ENCODE measurements at regions not wholly inside any gene's neighbourhood (a gene's known extent, or its start where the extent isn't known, plus 50 kb on each side); places are given as distances from the start of the nearest gene placed in this dataset.
"Not testable (repeated sequence)": the region's sequence is repeated elsewhere in the genome, so short reads cannot be mapped to it uniquely, and the experiment has no call there.

DNA sequence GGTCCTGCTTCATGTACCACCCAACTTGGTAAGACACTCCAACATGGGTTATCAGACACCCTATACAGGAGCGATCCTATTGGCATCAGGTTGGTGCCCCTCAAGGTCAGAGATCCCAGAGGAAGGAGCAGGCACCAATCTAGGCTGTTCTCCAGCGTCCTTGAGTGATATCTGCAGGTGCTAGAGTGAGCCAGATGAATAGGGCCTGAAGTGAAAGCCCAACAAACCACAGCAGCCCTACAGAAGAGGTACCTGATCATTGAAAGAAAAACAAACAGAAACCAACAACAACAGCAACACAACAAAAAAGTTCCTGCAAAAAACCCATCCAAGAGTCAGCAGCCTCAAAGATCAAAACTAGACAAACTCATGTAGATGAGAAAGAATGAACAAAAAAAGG, 584.8 kb downstream of the HINT1 start:
- DNase-seq (ENCODE audit: low read depth in 2 of 2) = no peak

GRCh38 chr5:130578354-130578753, 586.7 kb downstream of the HINT1 start:
- DNase-seq (ENCODE audit: low read depth in 2 of 2) = no peak

GRCh38 chr5:130571076-130571475, 594.0 kb downstream of the HINT1 start:
- DNase-seq (ENCODE audit: low read depth in 2 of 2) = no peak

- no peak for DNase-seq (ENCODE audit: low read depth in 2 of 2)
Measured at GRCh38 chr5:130568791-130569190, 596.3 kb downstream of the HINT1 start.

DNA sequence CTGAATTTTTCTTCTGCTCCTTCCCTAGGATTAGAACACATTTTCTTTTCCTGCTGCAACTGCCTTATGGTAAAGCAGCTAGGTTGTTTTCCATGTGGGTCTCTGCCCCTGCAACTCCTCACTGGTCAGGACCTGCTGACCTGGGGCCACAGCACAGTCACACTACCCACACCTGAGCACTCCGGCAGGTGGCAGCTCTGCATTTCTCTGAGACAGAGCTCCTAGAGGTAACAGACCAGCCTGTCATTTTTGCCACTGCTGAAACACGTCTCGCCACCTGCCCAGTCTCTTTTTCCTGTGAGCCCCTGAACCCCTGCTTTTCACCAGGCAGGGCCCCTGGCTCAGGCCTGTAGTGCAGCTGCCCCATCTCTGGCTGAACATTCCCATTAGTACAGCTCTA, 609.6 kb downstream of the HINT1 start:
- no peak for DNase-seq (ENCODE audit: low read depth in 2 of 2)

DNA sequence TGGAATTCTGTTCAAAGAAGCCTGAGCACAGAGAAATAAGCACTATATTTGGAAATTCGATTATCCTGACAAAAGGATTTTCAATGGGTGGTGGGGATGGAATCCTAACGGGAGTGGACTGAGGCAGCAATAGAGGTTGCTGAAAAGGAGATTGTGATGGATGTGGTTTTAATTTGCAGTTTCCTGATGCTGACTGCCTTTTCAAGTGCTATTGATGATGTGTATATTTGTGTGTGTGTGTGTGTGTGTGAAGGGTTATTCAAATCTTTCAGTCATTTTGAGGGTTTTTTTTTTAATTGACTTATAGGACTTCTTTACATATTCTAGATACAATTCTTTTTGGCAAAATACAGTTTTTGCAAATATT, 614.5 kb downstream of the HINT1 start:
- DNase-seq (ENCODE audit: low read depth in 2 of 2) = no peak

- DNase-seq (ENCODE audit: low read depth in 2 of 2) = no peak
Measured at GRCh38 chr5:130549884-130550561, 615.0 kb downstream of the HINT1 start.

GRCh38 chr5:130546211-130546610, 618.8 kb downstream of the HINT1 start:
- no peak for DNase-seq (ENCODE audit: low read depth in 2 of 2)

DNA sequence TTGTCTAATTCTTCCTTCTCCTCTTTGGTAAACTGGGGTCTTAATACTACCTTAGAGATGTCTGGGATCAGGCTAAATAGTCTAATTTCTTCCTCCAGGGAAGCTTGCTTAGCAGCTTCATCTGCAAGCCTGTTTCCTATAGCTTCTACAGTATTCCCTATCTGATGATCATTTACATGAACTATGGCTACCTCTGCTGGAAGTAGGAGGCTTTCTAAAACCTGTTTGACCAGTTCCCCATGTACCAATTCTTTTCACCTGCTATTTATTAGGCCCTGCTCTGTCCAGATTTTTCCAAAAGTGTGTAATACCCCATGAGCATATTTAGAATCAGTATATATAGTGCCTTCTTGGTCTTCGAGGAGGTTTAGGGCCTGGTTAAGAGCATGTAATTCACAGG, 619.8 kb downstream of the HINT1 start:
- no peak for DNase-seq (ENCODE audit: low read depth in 2 of 2)

DNA sequence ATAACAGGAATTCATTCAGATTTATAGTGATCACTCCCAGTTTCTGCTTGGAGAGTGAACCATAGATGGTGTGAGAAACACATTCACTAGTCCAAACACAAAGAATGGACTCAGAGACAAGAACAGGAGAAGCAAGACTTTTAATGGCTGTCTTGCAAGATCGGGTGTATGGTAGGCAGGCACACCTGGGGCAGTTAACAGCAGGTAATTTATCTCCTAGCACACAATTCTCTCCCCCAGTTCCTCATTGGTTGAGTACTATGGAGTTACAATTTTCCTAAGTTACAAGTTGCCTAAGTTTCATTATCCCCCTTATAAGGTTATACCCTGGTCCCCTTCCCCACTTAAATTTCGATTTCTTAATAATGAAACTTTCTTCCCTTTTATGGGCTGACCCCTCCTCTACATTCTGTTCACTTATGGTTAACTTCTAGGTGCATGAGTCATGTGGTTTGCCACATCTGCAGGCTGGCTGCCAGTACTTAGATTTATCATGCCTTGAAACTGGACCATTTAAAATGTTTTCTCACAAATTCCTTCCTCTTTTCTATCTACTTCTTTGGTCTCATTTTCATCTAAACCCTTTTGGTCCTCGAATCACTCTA, 623.3 kb downstream of the HINT1 start:
- DNase-seq (ENCODE audit: low read depth in 2 of 2) = no peak

DNA sequence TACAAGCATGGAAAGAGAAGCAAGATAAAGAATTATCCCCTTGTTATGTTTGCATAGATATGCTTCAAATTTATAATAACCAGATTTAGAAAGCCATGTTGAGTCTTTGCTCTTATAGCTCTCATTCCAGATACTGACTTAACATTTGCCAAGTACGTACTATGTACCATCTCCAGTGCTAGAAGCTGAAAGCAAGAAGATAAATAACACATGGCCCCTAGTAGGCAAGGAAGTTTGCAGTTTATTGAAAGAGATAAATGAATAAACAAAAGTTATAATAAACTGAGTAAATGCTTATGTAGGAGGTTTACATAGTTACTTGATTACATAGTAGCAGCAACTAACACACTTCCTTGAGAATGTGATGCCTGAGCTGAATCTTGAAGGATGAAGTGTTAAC, 628.4 kb downstream of the HINT1 start:
- DNase-seq (ENCODE audit: low read depth in 2 of 2) = no peak

DNA sequence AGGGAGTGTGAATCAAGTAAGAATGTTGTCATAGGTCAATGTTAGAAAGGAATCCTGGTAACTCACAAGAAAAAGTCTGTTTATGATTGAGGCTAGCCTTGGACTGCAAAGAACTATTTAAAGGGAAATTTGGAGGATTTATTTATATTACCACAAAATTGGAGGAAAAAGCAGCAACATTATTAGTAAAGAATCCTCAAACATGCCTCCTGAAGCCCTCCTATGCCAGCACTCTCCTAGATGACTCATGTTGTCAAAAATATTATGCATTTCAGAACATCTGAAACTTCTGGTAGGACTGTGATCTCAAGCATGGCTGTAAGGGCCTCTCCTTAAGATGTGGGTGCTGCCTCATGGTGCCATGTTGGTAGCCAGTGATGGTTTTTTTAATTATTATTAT, 628.5 kb downstream of the CHSY3 start:
- DNase-seq (ENCODE audit: low read depth in 2 of 2) = no peak

DNA sequence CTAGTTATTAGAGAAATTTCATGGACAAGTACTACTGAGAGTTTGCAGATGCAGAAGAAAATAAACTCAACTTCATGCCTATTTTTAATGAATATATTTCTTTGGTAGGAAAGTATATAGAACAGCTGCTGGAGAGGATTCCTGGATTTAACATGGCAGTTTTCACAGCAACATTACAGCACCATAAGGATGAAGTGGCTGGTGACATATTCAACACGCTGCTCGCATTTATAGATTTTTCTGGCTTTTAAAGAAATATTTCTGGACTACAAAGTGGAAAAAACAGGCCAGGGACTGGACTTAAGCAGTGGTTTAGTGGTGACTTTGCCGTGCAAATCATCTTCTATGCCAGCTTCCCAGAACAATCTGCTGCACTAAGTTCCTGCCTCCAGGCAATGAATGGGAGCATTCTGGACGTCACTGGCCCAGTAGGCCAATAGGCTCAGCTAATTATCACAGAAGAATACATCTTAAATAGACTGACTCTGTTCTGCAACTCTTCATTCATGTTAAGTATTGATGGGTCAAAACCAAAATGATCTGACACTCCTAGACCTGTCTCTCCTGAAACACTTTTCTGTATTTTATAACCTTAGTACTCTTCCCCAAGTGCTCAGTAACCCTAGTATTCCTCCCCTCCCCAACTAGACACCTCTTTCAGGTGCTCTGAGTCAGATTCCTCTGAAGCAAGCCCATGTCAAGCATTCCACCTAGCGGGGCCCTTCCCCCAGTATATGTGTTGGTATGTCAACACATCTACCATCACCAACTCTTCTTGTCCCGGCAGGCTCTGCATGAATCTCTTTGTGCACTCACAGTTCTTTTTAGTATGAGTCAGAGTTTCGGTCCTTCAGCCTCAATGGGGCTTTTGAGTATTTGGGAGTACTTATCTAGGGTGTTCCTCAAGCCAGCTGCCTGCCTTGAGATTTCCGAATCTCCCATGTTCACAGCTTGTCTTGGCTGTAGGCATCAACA, 625.5 kb downstream of the CHSY3 start:
- no peak for DNase-seq (ENCODE audit: low read depth in 2 of 2)

DNA sequence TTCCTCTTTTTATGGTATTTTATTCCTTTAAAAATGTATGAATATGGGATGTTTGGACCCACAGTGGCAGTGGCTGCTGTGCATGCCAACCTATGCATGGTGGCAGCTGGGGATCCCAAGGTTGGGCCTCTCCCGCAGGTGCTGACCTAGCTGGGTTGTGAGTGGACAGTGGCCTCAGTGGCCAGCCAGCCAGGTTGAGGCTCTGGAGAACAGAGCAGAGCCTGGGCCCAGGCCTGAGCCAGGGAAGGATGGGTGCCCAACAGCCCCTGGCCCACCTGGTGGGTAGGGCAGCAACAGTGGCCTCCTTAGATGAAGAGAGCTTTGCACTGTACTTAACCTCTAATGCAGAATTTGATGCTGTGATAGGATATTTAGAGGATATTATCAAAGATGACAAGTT, 624.8 kb downstream of the CHSY3 start:
- DNase-seq (ENCODE audit: low read depth in 2 of 2) = no peak

- DNase-seq (ENCODE audit: low read depth in 2 of 2) = no peak
Measured at GRCh38 chr5:130528474-130528873, 624.2 kb downstream of the CHSY3 start.

DNA sequence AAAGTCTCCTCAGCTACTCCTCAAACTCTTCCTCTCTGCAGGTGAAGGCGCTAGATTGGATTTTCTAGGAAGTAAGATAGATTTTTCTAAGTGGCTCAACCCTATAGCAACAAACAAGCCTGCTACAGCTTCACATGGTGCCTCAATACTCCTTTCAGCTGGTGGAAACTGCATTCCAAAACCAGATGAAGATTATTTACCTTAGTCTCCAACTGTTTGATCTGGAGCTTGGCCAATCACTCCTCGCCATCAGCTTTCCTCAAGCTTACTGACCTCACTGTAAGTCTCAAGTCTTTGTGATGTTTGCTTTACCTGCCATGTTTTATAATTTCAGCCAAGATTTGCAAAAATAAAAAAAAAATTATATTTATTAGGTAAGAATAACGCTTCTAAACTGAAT, 622.4 kb downstream of the CHSY3 start:
- no peak for DNase-seq (ENCODE audit: low read depth in 2 of 2)

DNA sequence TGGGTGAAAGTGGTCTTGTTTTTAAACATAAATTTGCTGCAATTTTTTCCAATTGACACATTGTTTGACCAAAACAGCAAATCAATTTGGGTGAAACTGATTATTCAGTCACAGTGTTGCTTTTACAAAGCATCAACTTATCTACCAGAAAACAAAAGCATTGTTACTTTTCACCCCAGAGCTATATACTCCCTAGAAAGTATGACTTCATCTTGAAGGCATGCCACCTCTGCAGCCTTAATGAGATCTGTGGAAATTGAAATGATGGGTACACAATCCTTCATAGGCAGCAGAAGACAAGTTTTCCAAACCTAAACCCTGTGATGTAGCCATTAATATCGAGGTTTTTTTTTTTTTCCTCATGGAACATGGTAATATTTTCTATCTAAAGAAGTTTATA, 615.9 kb downstream of the CHSY3 start:
- no peak for DNase-seq (ENCODE audit: low read depth in 2 of 2)

DNA sequence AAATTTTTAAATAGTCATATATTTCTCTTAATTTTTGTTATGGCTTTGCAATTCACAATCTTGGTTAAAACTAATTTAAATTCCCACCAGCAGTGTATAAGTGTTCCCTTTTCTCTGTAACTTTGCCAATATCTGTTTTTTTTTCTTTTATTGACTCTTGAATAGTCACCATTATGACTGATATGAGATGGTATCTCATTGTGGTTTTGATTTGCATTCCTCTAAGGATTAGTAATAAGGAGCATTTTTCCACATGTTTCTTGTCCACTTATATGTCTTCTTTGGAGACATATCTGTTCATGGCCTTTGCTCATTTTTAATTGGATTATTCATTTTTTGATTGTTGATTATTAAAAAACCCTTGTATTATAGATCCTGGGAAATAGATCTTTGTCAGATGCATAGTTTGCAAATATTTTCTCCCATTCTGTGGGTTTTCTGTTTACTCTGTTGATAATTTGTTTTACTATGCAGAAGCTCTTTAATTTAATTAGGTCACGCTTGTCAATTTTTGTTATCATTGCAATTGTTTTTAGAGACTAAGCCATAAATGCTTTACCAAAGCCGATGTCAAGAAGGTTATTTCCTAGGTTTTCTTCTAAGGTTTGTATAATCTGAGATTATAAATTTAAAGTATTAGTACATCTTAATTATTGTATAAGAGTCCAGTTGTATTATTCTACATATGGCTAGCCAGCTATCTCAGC, 610.9 kb downstream of the CHSY3 start:
- DNase-seq (ENCODE audit: low read depth in 2 of 2) = no peak

DNA sequence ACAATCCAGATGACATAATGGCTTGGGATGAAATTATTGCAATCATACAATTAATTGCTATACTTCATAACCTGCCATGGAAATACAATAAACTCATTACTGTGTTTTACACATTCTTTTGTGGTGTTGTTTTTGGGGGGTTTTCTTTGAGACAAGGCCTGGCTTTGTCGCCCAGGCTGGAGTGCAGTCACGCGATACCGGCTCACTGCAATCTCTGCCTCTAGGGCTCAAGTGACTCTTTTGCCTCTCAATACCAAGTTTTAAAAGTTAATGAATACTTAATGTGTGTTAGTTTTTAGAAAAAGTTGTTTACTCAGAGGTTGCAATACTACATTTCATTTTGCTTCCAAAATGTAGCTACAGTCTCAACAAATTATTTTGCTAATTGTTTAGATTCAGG, 598.4 kb downstream of the CHSY3 start:
- no peak for DNase-seq (ENCODE audit: low read depth in 2 of 2)

GRCh38 chr5:130501151-130501865, 597.0 kb downstream of the CHSY3 start:
- DNase-seq (ENCODE audit: low read depth in 2 of 2) = no peak

DNA sequence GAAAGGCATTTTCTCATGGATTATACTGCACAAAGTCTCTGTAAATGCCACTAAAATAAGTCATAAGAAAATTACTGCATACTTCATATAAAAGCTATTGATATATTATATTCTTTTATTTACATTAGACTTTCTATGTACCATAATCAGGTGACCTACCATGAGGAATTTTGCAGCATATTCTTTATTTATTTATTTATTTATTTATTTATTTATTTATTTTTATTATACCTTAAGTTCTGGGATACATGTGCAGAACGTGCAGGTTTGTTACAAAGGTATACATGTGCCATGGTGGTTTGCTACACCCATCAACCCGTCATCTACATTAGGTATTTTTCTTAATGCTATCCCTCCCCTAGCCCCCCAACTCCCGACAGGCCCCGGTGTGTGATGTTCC, 596.2 kb downstream of the CHSY3 start:
- not testable (repeated sequence) for DNase-seq (ENCODE audit: low read depth in 2 of 2)

- DNase-seq (ENCODE audit: low read depth in 2 of 2) = no peak
Measured at GRCh38 chr5:130496215-130496614, 592.0 kb downstream of the CHSY3 start.

Measured in stimulated activated CD4-positive, alpha-beta T cell treated with anti-CD3 and anti-CD28 coated beads, Interleukin-12 subunit alpha, Interleukin-12 subunit beta, amount 100 ng/mL, for 24 hours (primary cell).